ENCODE measurements at regions not wholly inside any gene's neighbourhood (a gene's known extent, or its start where the extent isn't known, plus 50 kb on each side); places are given as distances from the start of the nearest gene placed in this dataset.
"Not testable (repeated sequence)": the region's sequence is repeated elsewhere in the genome, so short reads cannot be mapped to it uniquely, and the experiment has no call there.

GRCh38 chr7:123264820-123265219 lies 65.1 kb upstream of the SLC13A1 start:
- not testable (repeated sequence) for TF ChIP-seq CTCF, POLR2A (IDR thresholded peaks at IDR 0.05)

Data from heart left ventricle (tissue), 13 donors.